Gastrocnemius medialis (tissue), 4 donors: ENCODE measurements at regions not wholly inside any gene's neighbourhood (a gene's known extent, or its start where the extent isn't known, plus 50 kb on each side); places are given as distances from the start of the nearest gene placed in this dataset.

Experiments
- POLR2A ChIP-seq, 2 donors: fragments of 450-650 bp; IDR thresholded peaks; one replicate each; pipeline ENCODE4 v1.6.1; 2017; ENCODE audit warnings: antibody characterized with exemption in 2 of 2, mild to moderate bottlenecking in 2 of 2, moderate library complexity in 2 of 2
- TF ChIP-seq, protein P1 (sequence below), 5 experiments: fragments of 450-650 bp in 3 of 5; fragments of 200-600 bp in 2 of 5; sonication (generic) in 2 of 5; IDR thresholded peaks in 4 of 5; conservative IDR thresholded peaks in 1 of 5; 1 replicate in 4 of 5; 2 replicates in 1 of 5; pipeline ENCODE4 v1.5.1; 2016 to 2019; ENCODE audit warnings: antibody characterized with exemption in 5 of 5, mild to moderate bottlenecking in 3 of 5, moderate library complexity in 3 of 5

DNA sequence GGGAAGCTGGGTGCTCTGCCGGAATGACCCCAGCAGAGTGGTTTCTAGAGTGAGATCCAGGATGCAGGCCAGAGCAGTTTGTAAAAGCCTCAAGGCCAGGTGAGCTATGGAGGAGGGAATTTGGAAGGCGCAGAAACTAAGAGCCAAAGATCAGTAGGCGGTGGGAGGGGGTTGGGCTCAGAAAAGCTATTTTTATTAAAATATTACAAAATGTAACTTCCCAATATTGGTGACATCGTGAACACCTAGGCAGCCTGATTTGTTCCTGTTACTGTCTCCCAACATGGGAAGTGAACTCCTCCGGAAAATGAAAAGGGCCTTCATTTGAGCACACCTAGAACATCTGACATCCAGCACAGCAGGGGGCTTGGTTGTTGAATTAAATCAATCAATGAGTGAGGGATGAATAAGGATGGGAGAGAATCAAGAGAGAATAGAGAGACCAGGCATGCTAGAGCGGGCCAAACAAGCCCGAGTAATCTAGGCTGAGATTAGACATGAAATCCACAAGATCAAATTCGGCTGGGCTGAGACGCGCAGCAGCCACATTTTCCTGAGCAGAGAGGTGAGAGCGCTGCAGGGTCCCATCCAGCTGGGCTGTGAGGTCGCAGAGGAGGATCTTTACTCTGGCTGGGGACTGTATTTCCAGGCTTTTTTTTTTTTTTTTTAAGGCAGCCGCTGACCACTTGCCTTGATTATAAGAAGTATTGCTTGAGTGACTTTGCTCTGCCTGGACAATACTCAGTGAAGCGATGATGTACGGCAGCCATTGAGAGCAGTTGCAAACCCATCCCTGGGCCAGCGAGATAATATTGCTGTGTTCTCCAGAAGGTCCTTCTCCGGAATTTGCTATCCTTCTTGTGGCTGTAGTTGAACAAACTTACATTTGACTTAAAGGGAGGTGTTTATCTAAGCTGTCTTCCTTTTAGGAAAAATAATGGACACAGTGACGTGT lies 178.0 kb upstream of the KL start:
- TF ChIP-seq POLR2A (IDR thresholded peaks at IDR 0.05): no peak
- TF ChIP-seq, protein P1, sequence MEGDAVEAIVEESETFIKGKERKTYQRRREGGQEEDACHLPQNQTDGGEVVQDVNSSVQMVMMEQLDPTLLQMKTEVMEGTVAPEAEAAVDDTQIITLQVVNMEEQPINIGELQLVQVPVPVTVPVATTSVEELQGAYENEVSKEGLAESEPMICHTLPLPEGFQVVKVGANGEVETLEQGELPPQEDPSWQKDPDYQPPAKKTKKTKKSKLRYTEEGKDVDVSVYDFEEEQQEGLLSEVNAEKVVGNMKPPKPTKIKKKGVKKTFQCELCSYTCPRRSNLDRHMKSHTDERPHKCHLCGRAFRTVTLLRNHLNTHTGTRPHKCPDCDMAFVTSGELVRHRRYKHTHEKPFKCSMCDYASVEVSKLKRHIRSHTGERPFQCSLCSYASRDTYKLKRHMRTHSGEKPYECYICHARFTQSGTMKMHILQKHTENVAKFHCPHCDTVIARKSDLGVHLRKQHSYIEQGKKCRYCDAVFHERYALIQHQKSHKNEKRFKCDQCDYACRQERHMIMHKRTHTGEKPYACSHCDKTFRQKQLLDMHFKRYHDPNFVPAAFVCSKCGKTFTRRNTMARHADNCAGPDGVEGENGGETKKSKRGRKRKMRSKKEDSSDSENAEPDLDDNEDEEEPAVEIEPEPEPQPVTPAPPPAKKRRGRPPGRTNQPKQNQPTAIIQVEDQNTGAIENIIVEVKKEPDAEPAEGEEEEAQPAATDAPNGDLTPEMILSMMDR (IDR thresholded peaks at IDR 0.05 in 4 of 5, conservative IDR thresholded peaks at IDR 0.05 in 1 of 5): no peak
